ENCODE measurements at regions not wholly inside any gene's neighbourhood (a gene's known extent, or its start where the extent isn't known, plus 50 kb on each side); places are given as distances from the start of the nearest gene placed in this dataset.
"Not testable (repeated sequence)": the region's sequence is repeated elsewhere in the genome, so short reads cannot be mapped to it uniquely, and the experiment has no call there.

DNA sequence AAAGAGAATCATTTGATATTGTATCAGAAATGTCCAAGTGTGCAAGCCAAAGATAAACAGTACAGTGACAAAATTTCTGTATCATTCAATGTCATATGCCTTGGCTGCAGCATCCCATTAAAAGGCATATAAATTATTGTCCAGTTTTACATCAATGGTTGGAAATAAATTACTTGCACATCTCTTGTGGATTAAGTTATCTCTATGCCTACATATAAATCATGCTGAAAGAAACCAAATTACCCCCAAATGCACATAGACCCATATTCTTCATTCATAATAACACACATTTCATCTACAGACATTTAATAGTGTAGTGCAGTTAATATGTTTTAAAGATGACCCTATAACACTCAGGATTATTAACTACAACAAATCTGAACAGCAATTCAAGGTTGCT lies 1415.7 kb upstream of the PCDH9 start:
- no peak for DNase-seq (ENCODE audit: low spot score)

DNA sequence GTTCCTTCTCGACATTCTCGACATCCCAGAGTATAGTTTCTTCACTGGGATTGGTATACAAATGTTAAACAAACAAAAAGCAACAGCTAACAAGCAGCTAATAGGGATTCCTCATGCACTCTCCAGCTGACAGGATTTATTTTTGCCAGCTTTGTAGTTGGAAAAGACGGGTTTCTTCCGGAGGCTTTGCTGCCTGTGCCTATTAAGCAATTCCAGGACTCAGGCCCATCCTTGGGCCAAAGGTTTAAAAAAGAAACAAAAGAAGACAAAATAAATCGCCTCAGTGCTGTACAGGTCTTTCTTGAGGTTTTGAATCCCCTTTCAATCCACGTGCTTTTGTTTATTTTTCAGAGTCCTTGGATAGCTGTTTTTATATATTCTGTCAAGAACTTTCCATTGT lies 1414.5 kb upstream of the PCDH9 start:
- DNase-seq (ENCODE audit: low spot score), result no peak

DNA sequence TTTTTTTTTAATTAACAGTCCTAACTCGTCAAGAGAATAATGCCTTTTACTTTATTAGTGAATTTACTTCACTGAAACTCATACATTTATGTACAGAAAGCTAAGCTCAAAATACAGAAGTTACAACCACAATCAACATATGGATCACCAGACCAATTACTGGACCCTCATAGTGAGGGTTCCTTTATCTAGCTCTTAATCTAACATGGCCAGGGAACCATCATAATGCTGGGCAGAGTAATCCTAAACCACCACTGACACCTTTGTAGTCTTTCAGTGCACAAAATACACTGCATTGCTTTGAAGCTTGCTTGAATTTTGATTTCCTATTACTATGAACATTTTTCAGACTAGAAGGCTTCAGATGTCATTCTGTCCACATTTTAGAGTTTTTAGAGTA lies 1406.6 kb upstream of the PCDH9 start:
- no peak for DNase-seq (ENCODE audit: low spot score)

DNA sequence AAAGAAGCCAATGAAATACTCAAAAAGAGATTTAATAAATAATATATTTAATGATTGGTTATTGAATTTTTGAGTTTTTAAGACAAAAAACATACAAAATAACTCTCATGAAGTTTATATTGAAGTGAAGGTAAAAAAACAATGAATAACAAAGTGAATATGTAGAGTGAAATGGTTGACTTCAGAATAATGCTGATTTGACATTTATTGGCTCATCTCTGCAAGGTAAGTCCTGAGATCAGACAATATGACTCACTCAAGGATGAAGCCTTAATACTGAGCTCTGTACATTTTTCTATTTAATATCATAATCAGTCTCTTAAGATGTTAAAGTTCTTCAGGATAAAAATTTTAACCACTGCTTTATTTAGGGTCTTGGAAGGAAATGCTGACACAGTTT lies 1398.9 kb upstream of the PCDH9 start:
- no peak for DNase-seq (ENCODE audit: low spot score)

DNA sequence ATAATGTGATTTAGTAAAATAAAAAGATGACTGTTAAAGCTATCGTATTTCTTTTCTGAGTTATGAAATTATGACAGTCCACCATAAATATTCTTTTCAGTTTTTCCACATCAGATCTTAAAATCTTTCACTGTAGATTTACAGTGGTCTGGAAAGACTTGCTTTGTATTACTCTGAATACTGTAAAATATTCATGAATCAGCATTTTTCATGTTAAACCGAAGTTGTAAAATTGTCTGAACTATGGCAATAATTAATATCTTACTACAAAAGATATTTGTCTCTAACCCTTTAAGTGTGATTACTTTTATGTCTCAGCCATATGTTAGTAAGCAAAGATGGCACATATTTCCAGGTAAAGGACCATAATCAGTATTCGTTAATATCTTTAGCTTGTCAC lies 1397.2 kb upstream of the PCDH9 start:
- DNase-seq (ENCODE audit: low spot score), result no peak

DNA sequence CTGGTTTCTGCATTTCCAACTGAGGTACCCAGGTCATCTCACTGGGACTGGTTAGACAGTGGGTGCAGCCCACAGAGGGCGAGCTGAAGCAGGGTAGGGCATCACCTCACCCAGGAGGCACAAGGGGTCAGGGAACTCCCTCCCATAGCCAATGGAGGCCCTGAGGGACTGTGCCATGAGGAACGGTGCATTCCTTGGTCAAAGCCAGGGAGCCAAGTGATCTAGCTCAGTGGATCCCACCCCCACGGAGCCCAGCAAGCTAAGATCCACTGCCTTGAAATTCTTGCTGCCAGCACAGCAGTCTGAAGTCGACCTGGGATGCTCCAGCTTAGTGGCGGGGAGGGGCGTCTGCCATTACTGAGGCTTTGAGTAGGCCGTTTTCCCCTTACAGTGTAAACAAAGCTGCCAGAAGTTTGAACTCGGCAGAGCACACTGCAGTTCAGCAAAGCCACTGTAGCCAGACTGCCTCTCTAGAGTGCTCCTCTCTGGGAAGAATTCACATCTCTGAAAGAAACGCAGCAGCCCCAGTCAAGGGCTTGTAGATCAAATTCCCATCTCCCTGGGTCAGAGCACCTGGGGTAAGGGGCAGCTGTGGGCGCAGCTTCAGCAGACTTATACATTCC lies 1386.6 kb upstream of the PCDH9 start:
- no peak for DNase-seq (ENCODE audit: low spot score)

DNA sequence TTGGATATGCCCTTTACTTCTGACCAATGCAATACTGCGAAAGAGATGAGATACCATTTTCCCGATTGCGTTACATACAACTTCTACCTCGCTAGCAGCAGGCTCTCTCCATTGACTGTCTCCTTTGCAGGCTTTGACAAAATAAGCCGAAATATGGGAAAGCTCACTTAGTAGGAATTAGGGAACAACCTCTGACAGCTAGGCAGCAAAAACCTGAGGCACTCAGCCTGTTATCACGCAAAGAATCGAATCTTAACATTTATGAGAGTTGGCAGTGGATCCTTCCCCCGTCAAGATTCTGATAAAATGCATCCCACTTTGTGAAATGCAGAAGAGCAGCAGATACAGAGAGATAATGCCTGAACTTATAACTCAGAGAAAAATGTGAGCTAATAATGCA lies 1379.5 kb upstream of the PCDH9 start:
- DNase-seq (ENCODE audit: low spot score), result no peak

DNA sequence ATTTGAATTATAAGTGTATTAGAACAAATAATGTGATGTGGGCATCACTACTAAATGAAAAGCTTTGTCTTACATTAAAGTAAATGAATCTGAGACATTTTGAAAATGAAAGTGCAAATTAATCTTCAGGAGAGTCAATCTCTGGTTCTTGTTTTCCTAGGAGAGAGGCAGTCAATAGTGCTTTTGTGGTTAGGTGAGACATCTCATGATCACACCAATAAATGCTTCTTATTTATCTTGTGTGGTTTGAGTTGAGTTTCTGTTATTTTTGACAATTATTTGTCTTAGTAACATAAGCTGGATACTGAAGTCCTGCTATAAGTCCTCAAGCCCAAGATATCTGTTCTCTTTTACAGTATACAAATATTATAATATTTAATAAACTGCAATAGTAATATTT lies 1378.0 kb upstream of the PCDH9 start:
- DNase-seq (ENCODE audit: low spot score), result no peak

DNA sequence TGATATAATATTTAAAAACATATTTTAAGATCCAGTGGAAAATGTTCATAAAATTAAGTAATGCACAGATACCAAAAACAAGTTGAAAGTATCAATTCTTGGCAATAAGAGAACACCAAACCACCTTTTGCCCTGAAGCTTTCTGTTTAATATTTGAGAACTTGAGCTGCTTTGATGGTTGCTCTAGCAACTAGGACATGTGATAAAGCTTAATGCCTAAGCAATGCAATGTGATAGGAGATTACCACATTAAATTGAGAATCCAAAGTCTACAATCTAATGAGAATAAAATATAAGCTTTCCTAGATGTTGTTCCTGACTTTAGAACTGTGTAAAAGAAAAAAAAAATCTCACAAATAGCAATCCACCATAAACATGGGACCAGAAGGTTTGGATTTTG lies 1367.5 kb upstream of the PCDH9 start:
- no peak for DNase-seq (ENCODE audit: low spot score)

DNA sequence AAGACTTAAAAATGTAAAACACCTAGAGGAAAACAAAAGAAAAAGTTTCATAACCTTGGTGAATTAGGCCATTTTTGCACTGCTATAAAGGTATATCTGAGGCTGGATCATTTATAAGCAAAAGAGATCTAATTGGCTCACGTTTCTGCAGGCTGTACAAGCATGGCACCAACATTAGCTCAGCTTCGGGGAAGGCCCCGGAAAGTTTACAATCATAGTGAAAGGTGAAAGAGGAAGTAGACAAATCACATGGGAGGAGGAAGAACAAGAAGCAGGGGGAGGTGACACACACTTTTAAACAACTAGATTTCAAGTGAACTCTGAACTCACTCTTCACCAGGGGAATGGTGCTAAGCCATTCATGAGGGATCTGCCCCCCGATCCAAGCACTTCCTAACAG lies 1358.5 kb upstream of the PCDH9 start:
- DNase-seq (ENCODE audit: low spot score), result no peak

DNA sequence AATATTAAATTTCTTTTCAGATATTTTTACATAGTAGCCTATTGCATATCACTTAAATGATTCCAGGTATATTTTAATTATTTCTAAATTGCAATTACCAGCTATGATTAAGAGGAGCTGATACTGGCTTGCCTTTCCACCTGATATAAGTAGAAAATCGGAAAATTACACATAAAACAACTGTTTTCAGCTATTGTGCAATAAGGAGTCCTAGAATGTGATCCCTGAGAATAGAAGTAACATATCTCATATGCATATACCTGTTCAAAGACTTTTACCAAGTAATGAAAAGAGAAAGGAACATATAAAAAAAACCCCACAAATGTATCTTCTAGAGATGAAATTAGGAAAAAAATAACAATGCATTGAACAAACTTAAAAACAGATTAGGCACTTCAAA lies 1354.6 kb upstream of the PCDH9 start:
- no peak for DNase-seq (ENCODE audit: low spot score)

DNA sequence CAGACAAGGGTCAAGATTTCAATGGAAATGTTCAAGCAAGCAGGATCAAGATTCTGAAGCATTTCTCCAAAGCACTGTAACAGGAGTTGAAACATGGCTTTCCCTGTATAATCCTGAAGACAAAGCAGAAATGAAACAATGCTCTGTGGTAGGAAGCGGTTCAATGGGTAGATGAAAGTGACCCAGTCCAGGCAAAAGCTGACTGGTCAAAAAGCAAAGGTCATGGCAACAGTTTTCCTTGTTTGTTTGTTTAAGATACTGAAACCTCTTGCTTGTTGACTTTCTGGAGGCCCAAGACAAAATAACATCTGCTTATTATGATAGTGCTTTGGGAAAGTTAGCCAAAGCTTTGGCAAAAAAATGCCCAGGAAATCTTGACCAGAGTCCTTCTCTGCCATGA lies 1343.9 kb upstream of the PCDH9 start:
- no peak for DNase-seq (ENCODE audit: low spot score)

DNA sequence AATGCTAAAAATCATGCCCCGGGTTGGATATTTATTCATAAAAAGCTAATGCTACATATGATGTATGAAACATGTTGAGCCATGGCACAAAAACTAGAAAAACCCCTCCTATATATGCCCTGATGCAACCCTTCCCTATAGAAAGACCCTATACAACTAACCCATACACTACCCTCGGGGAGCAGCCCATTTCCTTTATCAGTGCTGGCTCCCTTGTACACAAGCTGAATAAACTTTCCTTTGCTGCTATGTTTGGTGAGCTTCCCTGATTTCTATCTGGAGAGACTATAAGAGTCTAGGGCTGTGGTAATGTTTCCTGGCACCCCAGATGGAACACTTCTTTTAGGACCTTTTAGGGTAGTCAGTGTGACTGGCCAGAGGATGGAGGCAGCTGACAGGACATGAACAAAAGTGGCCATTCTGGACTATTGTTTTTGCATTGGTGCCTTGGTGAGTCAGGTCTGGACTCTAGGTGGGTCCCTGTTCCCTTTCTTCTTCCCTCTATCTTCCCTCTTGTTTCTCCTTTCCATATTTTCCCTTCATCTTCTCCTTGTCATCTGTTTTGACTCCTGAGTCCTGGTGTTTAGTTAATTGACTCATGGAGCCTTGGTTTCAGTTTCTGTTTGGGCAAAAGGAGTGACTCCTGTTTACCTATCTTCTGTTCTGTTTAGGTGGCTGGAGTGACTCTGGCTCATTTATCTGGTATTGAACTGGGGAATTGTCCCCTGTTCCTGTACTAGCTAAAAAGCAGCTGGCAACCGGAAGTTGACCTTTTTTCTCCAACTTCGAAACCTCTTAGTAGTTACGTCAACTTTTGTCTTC lies 1321.8 kb upstream of the PCDH9 start:
- DNase-seq (ENCODE audit: low spot score), result no peak

DNA sequence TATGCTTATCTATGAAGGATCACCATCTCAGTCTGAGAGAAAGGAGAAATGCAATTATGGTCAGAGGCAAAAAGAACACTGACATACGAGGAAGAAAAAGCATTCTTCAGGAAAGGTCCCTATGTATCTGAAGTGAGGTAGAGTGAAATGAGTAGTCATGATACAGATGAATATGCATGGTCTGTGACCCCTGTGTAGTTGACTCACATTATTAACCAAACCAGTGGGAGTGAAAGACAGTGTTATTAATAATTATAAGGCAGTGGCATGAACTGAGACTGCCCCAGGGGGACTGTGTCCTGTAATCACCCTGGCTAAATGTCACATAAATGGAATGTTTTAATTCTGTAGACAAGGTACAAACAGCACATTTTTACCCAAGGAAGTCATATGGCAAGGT lies 1320.2 kb upstream of the PCDH9 start:
- no peak for DNase-seq (ENCODE audit: low spot score)

DNA sequence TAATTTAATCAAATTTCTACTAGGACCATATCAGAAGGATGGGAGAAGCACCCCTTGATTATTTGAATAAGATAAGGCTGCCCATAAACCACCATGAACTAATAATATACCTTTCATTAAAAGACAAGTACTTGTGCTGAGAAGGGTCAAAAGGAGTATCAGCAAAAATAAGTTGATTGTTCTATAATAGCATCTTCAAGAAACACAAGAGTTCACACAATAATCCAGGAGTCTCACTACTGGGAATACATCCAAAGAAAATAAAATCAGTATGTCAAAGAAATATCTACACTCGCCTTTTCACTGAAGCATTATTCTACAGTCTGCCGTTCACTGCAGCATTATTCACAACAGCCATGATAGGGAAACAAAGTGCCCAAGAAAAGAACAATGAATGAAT lies 1310.1 kb upstream of the PCDH9 start:
- DNase-seq (ENCODE audit: low spot score), result no peak

DNA sequence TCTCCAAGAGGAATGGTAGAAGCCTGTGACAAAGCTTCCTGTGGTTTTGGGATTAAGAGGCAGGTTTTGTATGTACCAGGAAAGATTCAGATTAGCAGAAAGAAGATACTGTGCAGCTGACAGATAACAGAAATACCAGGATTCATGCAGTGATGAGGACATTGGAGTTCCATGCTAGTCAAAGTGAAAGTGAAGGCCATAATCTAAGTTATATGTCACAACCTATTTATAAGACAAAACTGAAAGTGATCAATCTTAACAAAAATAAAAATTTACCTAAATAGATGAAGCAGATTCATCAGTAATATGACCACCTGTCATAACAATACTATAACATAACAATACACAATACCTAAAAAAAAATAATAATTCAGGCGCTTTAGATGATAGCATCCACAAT lies 1305.2 kb upstream of the PCDH9 start:
- no peak for DNase-seq (ENCODE audit: low spot score)

DNA sequence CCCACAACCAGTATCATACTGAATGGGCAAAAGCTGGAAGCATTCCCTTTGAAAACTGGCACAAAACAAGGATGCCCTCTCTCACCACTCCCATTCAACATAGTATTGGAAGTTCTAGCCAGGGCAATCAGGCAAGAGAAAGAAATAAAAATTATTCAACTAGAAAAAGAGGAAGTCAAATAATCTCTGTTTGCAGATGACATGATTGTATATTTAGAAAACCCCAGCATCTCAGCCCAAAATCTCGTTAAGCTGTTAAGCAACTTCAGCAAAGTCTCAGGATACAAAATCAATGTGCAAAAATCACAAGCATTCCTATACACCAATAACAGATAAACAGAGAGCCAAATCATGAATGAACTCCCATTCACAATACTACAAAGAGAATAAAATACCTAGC lies 1297.0 kb upstream of the PCDH9 start:
- not testable (repeated sequence) for DNase-seq (ENCODE audit: low spot score)

DNA sequence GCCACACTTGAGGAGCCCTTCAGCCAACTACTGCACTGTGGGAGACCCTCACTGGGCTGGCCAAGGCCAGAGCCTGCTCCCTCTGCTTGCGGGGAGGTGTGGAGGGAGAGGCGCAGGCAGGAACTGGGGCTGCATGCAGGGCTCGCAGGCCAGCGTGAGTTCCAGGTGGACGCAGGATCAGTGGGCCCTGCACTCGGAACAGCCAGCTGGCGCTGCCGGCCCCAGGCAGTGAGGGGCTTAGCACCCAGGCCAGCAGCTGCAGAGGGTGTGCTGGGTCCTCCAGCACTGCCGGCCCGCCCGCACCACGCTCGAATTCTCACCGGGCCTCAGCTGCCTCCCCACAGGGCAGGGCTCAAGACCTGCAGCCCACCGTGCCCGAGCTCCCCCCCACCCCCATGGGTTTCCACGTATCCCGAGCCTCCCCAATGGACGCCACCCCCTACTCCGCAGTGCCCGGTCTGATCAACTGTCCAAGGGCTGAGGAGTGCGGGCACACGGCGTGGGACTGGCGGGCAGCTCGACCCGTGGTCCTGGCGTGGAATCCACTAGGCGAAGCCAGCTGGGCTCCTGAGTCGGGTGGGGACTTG lies 1293.8 kb upstream of the PCDH9 start:
- DNase-seq (ENCODE audit: low spot score), result no peak

DNA sequence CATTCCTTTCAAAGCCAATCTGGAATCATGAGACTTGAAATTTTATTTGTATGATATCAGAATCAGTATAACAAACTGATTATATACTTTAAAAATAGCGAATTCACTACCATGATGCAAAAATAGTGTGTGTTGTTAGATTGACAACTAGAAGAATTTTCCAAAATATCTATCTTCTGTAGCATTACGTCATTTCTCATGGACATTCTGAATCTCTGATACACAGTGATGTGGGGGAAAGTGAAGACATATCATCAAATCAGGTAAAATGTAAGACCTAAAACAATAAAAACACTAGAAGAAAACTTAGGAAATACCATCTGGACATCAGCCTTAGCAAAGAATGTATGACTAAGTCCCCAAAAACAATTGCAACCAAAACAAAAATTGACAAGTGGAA lies 1292.0 kb upstream of the PCDH9 start:
- DNase-seq (ENCODE audit: low spot score), result no peak

DNA sequence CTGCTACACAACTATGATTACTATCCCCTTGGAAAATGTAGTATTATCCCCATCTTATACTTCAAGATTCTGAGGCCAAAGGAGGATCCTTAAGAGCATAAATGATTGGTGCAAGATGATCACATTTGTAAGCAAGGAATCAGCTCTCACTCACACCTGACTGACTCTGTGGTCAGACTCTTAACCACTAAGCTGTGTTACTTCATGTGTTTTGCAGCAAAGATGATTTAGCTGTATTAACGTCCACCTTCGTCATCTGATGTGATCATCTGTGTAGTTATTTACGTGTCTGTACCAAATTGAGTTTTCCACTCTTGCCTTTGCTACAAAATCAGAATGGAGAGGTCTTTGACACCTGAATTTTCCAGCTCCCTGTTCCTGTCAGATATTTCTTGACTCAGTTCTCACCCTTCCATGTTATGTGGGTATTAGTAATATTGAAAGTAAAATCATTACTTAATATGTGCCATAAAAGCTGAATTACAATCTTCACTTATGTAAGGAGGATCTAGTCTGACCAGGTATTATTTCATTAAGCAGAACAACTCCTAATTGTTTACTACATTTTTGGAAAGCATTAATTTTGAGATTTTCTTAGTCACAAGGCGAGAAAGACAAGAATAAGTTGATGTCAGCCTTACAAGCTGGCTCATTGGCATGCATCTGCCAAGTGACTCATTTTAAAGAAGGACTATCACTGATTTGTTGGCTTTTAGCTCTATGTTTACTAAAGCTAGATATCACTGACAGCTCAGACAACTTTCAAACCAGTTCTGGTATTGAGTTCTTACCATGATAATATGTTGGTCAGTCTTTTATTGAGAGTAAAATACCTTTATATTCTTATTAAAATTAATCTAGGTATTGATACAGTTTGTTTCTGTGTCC lies 1279.8 kb upstream of the PCDH9 start:
- no peak for DNase-seq (ENCODE audit: low spot score)

DNA sequence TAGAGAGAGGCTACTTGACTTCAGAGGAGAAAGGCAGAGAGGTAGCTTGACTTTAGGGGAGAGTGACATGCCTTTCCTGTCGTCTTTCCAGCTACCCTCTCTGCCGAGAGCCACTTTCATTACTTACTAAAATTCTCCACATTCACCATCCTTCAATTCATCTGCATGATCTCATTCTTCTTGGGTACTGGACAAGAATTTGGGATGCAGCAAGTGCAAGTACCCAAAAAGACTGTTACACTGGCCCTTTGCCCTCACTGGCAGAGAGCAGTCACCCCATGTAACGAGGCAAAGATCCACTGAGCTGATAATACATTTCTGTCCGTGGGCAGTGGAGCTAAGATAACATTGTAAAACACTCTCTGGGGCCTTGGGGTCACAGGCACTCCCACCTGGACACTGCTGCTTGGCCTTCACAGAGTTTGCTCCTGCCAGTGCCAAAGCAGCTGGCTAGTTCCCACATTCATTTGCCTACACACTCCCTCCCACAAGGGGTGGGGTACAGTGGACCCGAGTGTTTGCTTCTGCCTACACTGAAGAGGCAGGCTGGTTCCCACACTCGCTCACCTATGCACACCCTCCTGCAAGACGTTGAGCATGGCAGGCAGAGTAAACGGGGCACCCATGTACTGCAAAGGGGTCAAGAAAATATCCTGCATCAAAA lies 1276.9 kb upstream of the PCDH9 start:
- DNase-seq (ENCODE audit: low spot score), result no peak

DNA sequence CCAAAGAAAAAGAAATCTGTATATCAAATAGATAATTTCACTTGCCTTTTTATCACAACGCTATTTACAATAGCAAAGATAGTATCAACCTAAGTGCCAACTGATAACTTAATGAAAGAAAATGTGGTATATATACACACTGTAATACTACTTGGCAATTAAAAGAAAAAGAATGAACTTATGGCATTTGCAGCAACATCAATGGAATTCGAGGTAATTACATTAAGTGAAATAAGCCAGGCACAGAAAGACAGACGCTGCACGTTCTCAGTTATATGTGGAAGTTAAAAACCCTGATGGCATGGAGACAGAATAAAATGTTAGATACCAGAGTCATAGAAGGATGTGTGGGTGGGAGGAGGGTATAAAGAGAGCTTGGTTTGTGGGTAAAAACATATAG lies 1260.5 kb upstream of the PCDH9 start:
- no peak for DNase-seq (ENCODE audit: low spot score)
